ENCODE measurements at regions not wholly inside any gene's neighbourhood (a gene's known extent, or its start where the extent isn't known, plus 50 kb on each side); places are given as distances from the start of the nearest gene placed in this dataset.

DNA sequence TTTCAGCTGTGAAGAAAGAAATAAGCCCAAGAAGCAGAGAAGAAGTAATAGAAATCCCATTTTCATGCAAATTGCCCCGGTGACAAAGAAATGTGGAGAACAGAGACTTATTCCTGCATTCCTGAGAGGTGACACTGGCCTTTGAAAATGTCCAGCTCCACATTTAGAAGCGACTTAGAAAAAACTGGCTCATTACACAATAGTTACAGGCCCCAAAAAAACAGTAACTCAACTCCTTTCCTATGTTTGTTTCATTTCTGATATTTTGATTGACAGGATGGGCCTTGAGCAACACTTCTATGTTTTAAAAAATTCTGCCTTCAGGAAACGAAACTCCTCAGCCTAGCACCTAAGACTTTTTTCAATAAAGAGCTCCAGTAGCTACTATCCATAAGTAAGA is 726.9 kb upstream of the TENM4 start:
- DNase-seq (ENCODE audit: insufficient read length): no peak
- TF ChIP-seq TAF1 (IDR thresholded peaks at IDR 0.05; ENCODE audit: borderline replicate concordance, low read depth, low read length): no peak
- TF ChIP-seq POLR2A (IDR thresholded peaks at IDR 0.05; ENCODE audit: low read depth, low read length): no peak
- no peak for TF ChIP-seq POLR2AphosphoS5 (IDR thresholded peaks at IDR 0.05; ENCODE audit: low read depth, low read length)
- no peak for FAIRE-seq

DNA sequence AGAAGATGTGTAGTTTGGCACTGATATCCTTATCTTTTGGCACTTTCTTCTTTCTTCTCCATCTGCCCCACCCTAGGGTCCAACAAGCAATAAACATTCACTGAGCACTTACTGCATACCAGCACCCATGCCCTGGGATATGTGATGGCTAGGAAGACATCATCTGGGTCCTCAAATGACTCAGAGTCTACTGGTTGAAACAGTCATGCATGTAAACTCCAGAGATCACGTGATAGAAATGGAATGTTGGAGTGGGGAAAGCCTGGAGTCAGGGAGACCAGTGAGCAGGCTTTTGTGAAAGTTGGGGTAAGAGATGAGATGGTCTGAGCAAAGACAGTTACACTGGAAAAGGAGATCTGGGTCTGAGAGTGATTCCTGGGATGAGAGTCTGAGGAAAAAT is 724.9 kb upstream of the TENM4 start:
- TF ChIP-seq TAF1 (IDR thresholded peaks at IDR 0.05; ENCODE audit: borderline replicate concordance, low read depth, low read length) (no peak), POLR2A (IDR thresholded peaks at IDR 0.05; ENCODE audit: low read depth, low read length) (no peak), POLR2AphosphoS5 (IDR thresholded peaks at IDR 0.05; ENCODE audit: low read depth, low read length) (no peak)
- DNase-seq (ENCODE audit: insufficient read length): no peak
- FAIRE-seq: peak; percentile 9

DNA sequence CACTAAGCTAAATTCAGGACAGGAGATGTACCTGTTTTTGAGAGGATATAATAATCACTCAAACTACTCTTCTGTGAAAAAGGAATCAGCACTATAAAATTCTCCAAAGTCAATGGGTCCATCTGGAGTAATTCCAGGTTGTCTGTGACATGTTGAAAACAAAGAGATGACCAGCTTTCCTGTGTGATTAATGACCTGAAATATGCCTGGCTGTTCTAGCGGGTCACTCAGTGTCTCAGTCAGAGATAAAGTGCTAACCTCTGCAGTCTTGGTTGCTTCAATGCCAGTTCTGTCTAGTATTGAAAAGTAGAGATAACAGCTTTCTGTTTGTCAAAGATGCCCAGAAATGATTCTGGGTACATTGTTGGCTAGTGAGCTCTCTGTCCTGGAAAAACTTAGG is 722.6 kb upstream of the TENM4 start:
- DNase-seq (ENCODE audit: insufficient read length): no peak
- no peak for FAIRE-seq

DNA sequence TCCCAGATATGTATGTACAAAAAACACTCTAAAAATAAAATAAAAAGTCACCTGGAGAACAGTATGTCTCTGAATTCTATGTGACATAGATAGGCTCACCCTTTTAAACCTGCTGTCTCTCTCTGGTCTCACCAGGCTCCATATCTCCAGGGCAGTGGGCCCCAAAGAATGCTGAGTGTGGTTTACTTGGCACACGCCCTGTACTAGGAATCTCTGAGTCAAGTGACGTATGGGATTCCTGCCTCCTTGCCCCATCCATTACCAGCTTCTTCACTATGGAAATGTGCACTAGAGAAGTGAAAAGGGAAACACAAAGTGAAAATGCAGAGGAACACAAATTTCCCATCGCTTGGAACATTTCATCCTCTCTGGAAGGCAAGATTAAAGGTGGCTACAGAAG is 722.2 kb upstream of the TENM4 start:
- FAIRE-seq: no peak
- no peak for TF ChIP-seq POLR2AphosphoS5 (IDR thresholded peaks at IDR 0.05; ENCODE audit: low read depth, low read length)
- TF ChIP-seq TAF1 (IDR thresholded peaks at IDR 0.05; ENCODE audit: borderline replicate concordance, low read depth, low read length): no peak
- no peak for TF ChIP-seq POLR2A (IDR thresholded peaks at IDR 0.05; ENCODE audit: low read depth, low read length)
- no peak for DNase-seq (ENCODE audit: insufficient read length)

More for the DNA sequence above, 722.6 kb upstream of the TENM4 start:
- TF ChIP-seq POLR2AphosphoS5 (IDR thresholded peaks at IDR 0.05; ENCODE audit: low read depth, low read length) (no peak), POLR2A (IDR thresholded peaks at IDR 0.05; ENCODE audit: low read depth, low read length) (no peak), TAF1 (IDR thresholded peaks at IDR 0.05; ENCODE audit: borderline replicate concordance, low read depth, low read length) (no peak)

DNA sequence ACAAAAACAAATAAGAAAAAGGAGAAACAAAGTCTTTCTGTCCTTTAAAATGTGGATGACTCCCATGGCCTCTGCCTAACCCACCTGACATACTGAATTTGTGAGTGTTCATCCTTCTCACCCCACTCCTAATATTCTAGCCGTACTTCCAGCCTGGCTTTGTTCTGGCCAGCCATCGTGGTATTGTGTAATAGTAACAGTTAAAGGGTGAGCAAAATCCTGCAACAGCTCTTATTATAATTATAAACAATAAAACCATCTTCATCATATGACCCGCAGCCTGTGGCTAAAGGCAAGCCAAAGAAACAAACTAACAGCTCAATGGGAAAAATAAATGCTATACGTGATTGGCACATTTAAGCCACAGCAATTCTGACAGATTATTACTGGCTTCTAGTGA is 721.6 kb upstream of the TENM4 start:
- FAIRE-seq: no peak
- DNase-seq (ENCODE audit: insufficient read length): no peak
- TF ChIP-seq TAF1 (IDR thresholded peaks at IDR 0.05; ENCODE audit: borderline replicate concordance, low read depth, low read length) (no peak), POLR2A (IDR thresholded peaks at IDR 0.05; ENCODE audit: low read depth, low read length) (no peak), POLR2AphosphoS5 (IDR thresholded peaks at IDR 0.05; ENCODE audit: low read depth, low read length) (no peak)

DNA sequence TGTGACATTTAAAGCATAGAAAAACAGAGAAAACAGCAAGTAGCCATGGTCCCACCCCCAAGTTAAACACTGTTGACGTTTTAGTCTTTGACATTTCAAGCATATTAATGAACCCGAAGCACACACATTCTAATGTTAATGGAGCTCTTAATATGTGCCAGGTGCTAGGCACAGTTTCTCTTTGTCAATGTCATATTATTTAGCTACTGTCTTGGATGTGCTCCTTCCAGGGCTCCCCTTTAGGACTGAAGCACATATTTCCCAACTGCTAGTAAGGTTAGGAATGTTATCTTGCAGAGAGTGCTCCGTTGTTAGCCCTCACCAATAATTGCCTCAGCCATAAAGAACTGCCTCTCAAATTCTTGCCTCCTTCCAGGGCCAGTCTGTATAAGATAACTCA is 716.6 kb upstream of the TENM4 start:
- TF ChIP-seq TAF1 (IDR thresholded peaks at IDR 0.05; ENCODE audit: borderline replicate concordance, low read depth, low read length) (no peak), POLR2A (IDR thresholded peaks at IDR 0.05; ENCODE audit: low read depth, low read length) (no peak), POLR2AphosphoS5 (IDR thresholded peaks at IDR 0.05; ENCODE audit: low read depth, low read length) (no peak)
- DNase-seq (ENCODE audit: insufficient read length) (no peak), FAIRE-seq (no peak)

DNA sequence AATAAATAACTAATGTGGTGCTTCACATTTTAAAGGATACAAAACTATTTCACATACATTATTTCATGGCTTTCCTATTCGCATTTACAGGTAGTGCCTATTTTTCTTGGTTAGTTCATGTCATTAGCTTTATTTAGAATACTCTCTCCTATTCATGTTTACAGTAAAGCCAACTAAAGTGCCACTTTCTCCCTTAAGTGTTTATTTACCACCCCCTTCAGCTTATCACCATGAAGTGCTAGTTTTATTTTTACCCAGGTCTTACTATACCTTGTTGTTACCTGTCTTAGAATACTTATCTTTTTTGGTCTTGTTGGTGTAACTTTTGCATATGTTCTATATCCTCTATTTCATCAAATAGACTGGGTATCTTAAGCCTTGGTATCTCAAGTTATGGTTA is 715.2 kb upstream of the TENM4 start:
- DNase-seq (ENCODE audit: insufficient read length): no peak
- FAIRE-seq: no peak
- TF ChIP-seq TAF1 (IDR thresholded peaks at IDR 0.05; ENCODE audit: borderline replicate concordance, low read depth, low read length) (no peak), POLR2A (IDR thresholded peaks at IDR 0.05; ENCODE audit: low read depth, low read length) (no peak), POLR2AphosphoS5 (IDR thresholded peaks at IDR 0.05; ENCODE audit: low read depth, low read length) (no peak)

DNA sequence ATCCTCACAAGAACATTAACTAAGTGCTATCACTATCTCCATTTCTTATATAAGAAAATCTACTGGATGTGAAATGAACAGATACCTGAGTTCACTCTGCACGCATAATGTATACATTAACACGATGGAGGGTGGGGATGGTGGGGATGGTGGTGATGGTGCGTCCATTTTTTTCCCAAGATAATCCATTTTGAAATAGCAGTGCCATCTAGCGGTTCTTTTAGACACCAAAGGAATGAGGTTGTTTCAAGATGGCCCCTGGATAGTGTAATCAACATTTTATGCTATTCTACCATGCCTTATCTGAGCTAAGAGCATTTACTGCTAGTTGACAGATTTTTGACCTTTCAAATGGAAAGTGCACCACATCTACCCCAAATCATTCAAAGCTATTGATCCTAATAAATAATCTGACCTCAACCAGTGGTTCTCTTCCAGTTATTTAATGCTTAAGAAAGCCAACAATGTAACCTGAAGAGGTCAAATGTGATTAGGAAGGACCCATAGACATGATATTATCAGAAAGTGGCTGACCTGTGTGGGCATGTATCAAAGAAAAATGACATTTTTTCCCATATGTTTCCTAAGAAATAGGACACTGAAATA is 714.7 kb upstream of the TENM4 start:
- TF ChIP-seq TAF1 (IDR thresholded peaks at IDR 0.05; ENCODE audit: borderline replicate concordance, low read depth, low read length) (no peak), POLR2AphosphoS5 (IDR thresholded peaks at IDR 0.05; ENCODE audit: low read depth, low read length) (no peak), POLR2A (IDR thresholded peaks at IDR 0.05; ENCODE audit: low read depth, low read length) (no peak)
- DNase-seq (ENCODE audit: insufficient read length) (no peak), FAIRE-seq (peak; percentile 60)

DNA sequence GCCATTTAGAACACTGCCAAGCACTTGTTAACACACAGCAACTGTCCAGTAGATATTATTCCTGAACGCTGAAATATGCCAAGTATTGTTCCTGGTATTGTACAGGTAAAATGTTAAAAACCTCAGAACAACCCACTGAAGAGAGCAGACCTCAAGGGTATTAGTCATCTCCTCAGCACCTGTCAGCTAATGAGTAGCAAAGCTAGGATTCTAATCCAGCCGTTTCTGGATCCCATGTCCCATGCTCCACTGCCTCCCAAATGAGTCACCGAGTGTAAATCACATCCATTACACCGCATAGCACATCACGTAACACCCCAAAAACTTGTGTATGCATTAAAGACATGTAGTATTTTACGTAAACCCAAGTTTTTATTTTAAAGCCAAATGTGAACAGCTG is 705.4 kb upstream of the TENM4 start:
- no peak for FAIRE-seq
- DNase-seq (ENCODE audit: insufficient read length): no peak

DNA sequence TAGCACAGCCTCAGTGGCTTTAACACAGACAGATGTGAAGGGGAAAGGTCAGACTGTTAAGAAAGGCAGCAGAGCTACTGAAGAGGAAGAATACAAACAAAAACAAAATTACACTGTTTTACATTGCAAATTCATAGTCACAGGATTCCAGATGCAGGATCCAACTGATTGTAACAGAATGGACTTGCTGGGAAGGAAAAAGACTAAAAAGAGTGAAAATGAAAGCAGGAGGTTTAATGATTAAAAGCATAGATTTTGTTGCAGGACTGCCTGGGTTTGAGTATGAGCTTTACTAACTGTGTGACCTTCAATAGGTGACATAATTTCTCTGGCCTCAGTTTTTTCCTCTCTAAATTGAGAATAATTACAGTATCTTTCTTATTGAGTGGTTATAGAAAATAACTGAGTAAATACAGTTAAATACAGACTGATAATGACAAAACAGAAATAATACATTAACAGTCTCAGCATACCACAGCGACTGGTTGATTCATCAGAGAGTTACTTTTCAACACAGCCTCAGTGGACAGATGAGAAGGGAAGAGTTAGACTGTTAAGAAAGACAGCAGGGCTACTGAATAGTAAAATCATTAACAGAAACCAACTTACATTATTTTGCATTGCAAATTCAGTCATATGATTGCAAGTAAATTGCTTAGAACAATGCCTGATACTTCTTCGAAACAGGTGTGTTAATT is 704.2 kb upstream of the TENM4 start:
- FAIRE-seq (no peak), DNase-seq (ENCODE audit: insufficient read length) (no peak)
- TF ChIP-seq TAF1 (IDR thresholded peaks at IDR 0.05; ENCODE audit: borderline replicate concordance, low read depth, low read length) (no peak), POLR2A (IDR thresholded peaks at IDR 0.05; ENCODE audit: low read depth, low read length) (no peak), POLR2AphosphoS5 (IDR thresholded peaks at IDR 0.05; ENCODE audit: low read depth, low read length) (no peak)

More for the DNA sequence above, 705.4 kb upstream of the TENM4 start:
- TF ChIP-seq POLR2AphosphoS5 (IDR thresholded peaks at IDR 0.05; ENCODE audit: low read depth, low read length): no peak
- TF ChIP-seq POLR2A (IDR thresholded peaks at IDR 0.05; ENCODE audit: low read depth, low read length): no peak
- TF ChIP-seq TAF1 (IDR thresholded peaks at IDR 0.05; ENCODE audit: borderline replicate concordance, low read depth, low read length): no peak

DNA sequence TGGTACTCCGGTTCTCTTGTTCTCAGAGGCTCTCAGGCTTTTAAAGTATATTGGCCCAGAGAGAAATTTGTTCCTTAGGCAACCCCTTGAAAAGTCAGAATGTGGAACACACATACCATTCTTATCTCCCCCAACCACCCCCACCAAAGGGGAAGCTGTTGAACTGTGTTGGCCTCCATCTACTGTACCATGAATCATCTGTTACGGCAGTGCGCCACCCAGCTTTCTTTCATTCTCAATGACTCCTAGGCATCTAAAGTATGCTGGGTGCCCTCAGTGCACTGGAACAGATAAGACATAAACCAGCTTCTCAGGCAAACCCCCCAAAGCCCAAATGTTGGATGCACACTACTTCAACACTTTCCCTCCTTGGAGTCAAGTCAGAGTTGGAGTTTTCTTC is 696.2 kb upstream of the TENM4 start:
- DNase-seq (ENCODE audit: insufficient read length): no peak
- FAIRE-seq: no peak
- TF ChIP-seq POLR2AphosphoS5 (IDR thresholded peaks at IDR 0.05; ENCODE audit: low read depth, low read length): no peak
- no peak for TF ChIP-seq TAF1 (IDR thresholded peaks at IDR 0.05; ENCODE audit: borderline replicate concordance, low read depth, low read length)
- no peak for TF ChIP-seq POLR2A (IDR thresholded peaks at IDR 0.05; ENCODE audit: low read depth, low read length)

DNA sequence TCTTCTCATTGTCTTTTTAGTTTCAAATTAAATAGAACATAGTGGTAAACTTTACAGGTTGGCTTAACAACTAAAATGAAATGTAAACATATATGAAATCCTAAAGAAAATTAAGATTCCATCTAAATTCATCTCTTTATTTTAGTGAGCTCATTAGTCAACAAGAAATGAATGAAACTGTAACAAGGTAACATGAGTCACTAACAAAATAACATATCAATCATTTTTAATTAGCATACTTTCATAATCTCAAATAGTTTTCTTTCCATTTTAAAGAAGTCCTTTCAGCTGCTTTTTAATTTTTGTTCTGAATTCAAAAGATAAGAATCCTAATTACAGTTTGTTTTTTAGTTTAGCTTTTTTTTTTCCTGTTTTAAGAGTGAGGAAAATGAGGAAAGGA is 688.6 kb upstream of the TENM4 start:
- TF ChIP-seq TAF1 (IDR thresholded peaks at IDR 0.05; ENCODE audit: borderline replicate concordance, low read depth, low read length): no peak
- no peak for TF ChIP-seq POLR2A (IDR thresholded peaks at IDR 0.05; ENCODE audit: low read depth, low read length)
- TF ChIP-seq POLR2AphosphoS5 (IDR thresholded peaks at IDR 0.05; ENCODE audit: low read depth, low read length): no peak
- FAIRE-seq (no peak), DNase-seq (ENCODE audit: insufficient read length) (no peak)

Data from GM12892 (cell line).